Fibroblast of lung (primary cell): ENCODE measurements at regions not wholly inside any gene's neighbourhood (a gene's known extent, or its start where the extent isn't known, plus 50 kb on each side); places are given as distances from the start of the nearest gene placed in this dataset.

ENCODE experiments used
- CTCF ChIP-seq, 2 donors: IDR thresholded peaks in 1 of 2; conservative IDR thresholded peaks in 1 of 2; 1 replicate in 1 of 2; 2 replicates in 1 of 2; pipeline ENCODE4 v1.5.1; 2011 to 2012; ENCODE audit warnings: low read length in 2 of 2, control low read depth in 1 of 2, inconsistent platforms in 1 of 2, low read depth in 1 of 2, mild to moderate bottlenecking in 1 of 2
- EZH2 ChIP-seq: IDR thresholded peaks from 2 replicates; pipeline ENCODE4 v1.5.1; 2012; ENCODE audit warnings: low read length, control low read depth, mild to moderate bottlenecking; ENCODE audit errors: missing control alignments

GRCh38 chr17:56710986-56711385 is 117.5 kb downstream of the NOG start:
- TF ChIP-seq CTCF (conservative IDR thresholded peaks at IDR 0.05 in 1 of 2, IDR thresholded peaks at IDR 0.05 in 1 of 2; ENCODE audit: low read depth in 1 of 2, low read length in 2 of 2) (no peak), EZH2 (no peak)
